OCI-LY3 (cell line): ENCODE measurements at regions not wholly inside any gene's neighbourhood (a gene's known extent, or its start where the extent isn't known, plus 50 kb on each side); places are given as distances from the start of the nearest gene placed in this dataset.

Experiments used
- H2AFZ ChIP-seq: fragments of 200-600, 300-600 bp; shearing (Covaris generic); 2 replicates; pipeline ENCODE4 v1.6.0; 2014; ENCODE audit warnings: antibody characterized with exemption, low read depth, low read length
- H3K27ac ChIP-seq: fragments of 200-600, 300-600 bp; sonication (generic); 2 replicates; pipeline ENCODE4 v1.5.1; 2014; ENCODE audit warnings: mild to moderate bottlenecking, low read length, moderate library complexity, mixed read lengths
- H3K27me3 ChIP-seq: fragments of 200-600, 300-600 bp; sonication (generic); 2 replicates; pipeline ENCODE4 v1.6.1; 2014; ENCODE audit warnings: low read depth, low read length, mixed read lengths
- H3K36me3 ChIP-seq: fragments of 200-600, 300-600 bp; sonication (generic); replicated peaks from 2 replicates; pipeline ENCODE3; 2014; ENCODE audit warnings: low read depth, low read length, mixed read lengths
- H3K4me1 ChIP-seq: fragments of 300-600, 200-600 bp; sonication (generic); 2 replicates; pipeline ENCODE4 v1.6.1; 2014; ENCODE audit warnings: low read length, mixed read lengths
- H3K4me2 ChIP-seq: fragments of 200-600, 300-600 bp; sonication (generic); 2 replicates; pipeline ENCODE4 v1.6.1; 2014; ENCODE audit warnings: low read length, mixed read lengths
- H3K4me3 ChIP-seq: fragments of 300-600, 200-600 bp; sonication (generic); 2 replicates; pipeline ENCODE4 v1.5.1; 2014; ENCODE audit warnings: antibody characterized with exemption, mild to moderate bottlenecking, low read length, moderate library complexity
- H3K79me2 ChIP-seq: fragments of 300-600, 200-600 bp; shearing (Covaris generic); 2 replicates; pipeline ENCODE4 v1.6.1; 2014; ENCODE audit warnings: mild to moderate bottlenecking, low read length, mixed read lengths
- H3K9ac ChIP-seq: fragments of 300-600, 200-600 bp; shearing (Covaris generic); 2 replicates; pipeline ENCODE4 v1.6.0; 2014; ENCODE audit warnings: mild to moderate bottlenecking, low read length, moderate library complexity
- H3K9me3 ChIP-seq: fragments of 200-600, 300-600 bp; shearing (Covaris generic); 2 replicates; pipeline ENCODE4 v1.6.1; 2014; ENCODE audit warnings: low read length, mixed read lengths; ENCODE audit not compliant: insufficient read depth
- H4K20me1 ChIP-seq: fragments of 200-600, 300-600 bp; sonication (generic); 2 replicates; pipeline ENCODE4 v1.6.1; 2016; ENCODE audit warnings: low read length, mixed read lengths; ENCODE audit not compliant: insufficient read depth
- CTCF ChIP-seq: fragments of 200-600, 300-600 bp; sonication (generic); IDR thresholded peaks from 2 replicates; pipeline ENCODE4 v1.5.1; 2014; ENCODE audit warnings: antibody characterized with exemption, low read length, low read depth
- EZH2phosphoT487 ChIP-seq: fragments of 200-600 bp; shearing (Covaris generic); IDR thresholded peaks from 2 replicates; pipeline ENCODE4 v1.6.1; 2018; ENCODE audit warnings: antibody characterized with exemption, mixed run types, low read depth

GRCh38 chr2:8254791-8255447 is 426.9 kb upstream of the ID2 start:
- TF ChIP-seq EZH2phosphoT487: no peak
- Histone ChIP-seq H3K27ac (no peak overlapping the region), H3K4me3 (no peak overlapping the region), H3K36me3 (no peaks in the 10 kb centered on the region), H3K79me2 (no peaks in the 10 kb centered on the region), H2AFZ (no peak overlapping the region), H4K20me1 (no peaks in the 10 kb centered on the region), H3K9ac (no peak overlapping the region), H3K4me1 (peaks cover 34% of the 10 kb centered on the region), H3K27me3 (peaks cover 8% of the 10 kb centered on the region; the same call in 1 of the 2 replicates), H3K9me3 (peaks cover 6% of the 10 kb centered on the region), H3K4me2 (no peak overlapping the region)

GRCh38 chr2:8255448-8255800 is 426.4 kb upstream of the ID2 start:
- Histone ChIP-seq H3K4me1 (peaks cover 34% of the 10 kb centered on the region), H3K9ac (no peak overlapping the region), H3K4me3 (no peak overlapping the region), H3K9me3 (peaks cover 1% of the 10 kb centered on the region; the same call in 1 of the 2 replicates), H3K27ac (no peak overlapping the region), H2AFZ (no peak overlapping the region), H3K4me2 (peak overlapping the region; percentile 36), H4K20me1 (no peaks in the 10 kb centered on the region), H3K27me3 (peaks cover 8% of the 10 kb centered on the region; the same call in 1 of the 2 replicates), H3K79me2 (no peaks in the 10 kb centered on the region), H3K36me3 (no peaks in the 10 kb centered on the region)
- TF ChIP-seq EZH2phosphoT487 (no peak), CTCF (no peak)

GRCh38 chr2:8256905-8257304 is 425.0 kb upstream of the ID2 start:
- H3K36me3 ChIP-seq: no peaks in the 10 kb centered on the region
- peaks cover 8% of the 10 kb centered on the region; the same call in 1 of the 2 replicates for H3K27me3 ChIP-seq
- peaks cover 28% of the 10 kb centered on the region for H3K4me1 ChIP-seq
- no peaks in the 10 kb centered on the region for H3K9me3 ChIP-seq
- no peak overlapping the region for H3K4me2 ChIP-seq
- TF ChIP-seq EZH2phosphoT487 (no peak), CTCF (no peak)
- no peaks in the 10 kb centered on the region for H3K79me2 ChIP-seq
- no peaks in the 10 kb centered on the region for H4K20me1 ChIP-seq
- no peak overlapping the region for H3K9ac ChIP-seq
- H3K4me3 ChIP-seq: no peak overlapping the region
- no peak overlapping the region for H3K27ac ChIP-seq
- H2AFZ ChIP-seq: no peak overlapping the region

GRCh38 chr2:8257502-8257901 is 424.4 kb upstream of the ID2 start:
- no peak overlapping the region for H2AFZ ChIP-seq
- TF ChIP-seq CTCF: no peak
- TF ChIP-seq EZH2phosphoT487: no peak
- H3K27me3 ChIP-seq: peaks cover 8% of the 10 kb centered on the region; the same call in 1 of the 2 replicates
- no peak overlapping the region for H3K9ac ChIP-seq
- no peaks in the 10 kb centered on the region for H3K9me3 ChIP-seq
- H3K4me2 ChIP-seq: no peak overlapping the region
- H3K36me3 ChIP-seq: no peaks in the 10 kb centered on the region
- no peak overlapping the region for H3K4me3 ChIP-seq
- H3K27ac ChIP-seq: no peak overlapping the region
- no peaks in the 10 kb centered on the region for H3K79me2 ChIP-seq
- H4K20me1 ChIP-seq: no peaks in the 10 kb centered on the region
- peaks cover 28% of the 10 kb centered on the region for H3K4me1 ChIP-seq
